IMR-90 (cell line): ENCODE measurements at regions not wholly inside any gene's neighbourhood (a gene's known extent, or its start where the extent isn't known, plus 50 kb on each side); places are given as distances from the start of the nearest gene placed in this dataset.

Experiments
- ATAC-seq: fragments of 200-7000 bp; cut with Tn5 transposase; 2 replicates; pipeline ENCODE4 v1.9.1; 2020; ENCODE audit warnings: low read depth, mild to moderate bottlenecking, moderate library complexity
- BruUV-seq: library from RNA; stranded (reverse); fragments of 400-500 nt; replicated peaks from 2 replicates; lab custom pipeline; 2021; lab: Mats Ljungman, UMichigan
- CTCF ChIA-PET: fragments of 300-600 bp; formaldehyde crosslinking; extraction: SDS; loops from one replicate; lab custom pipeline; 2021; ENCODE audit warnings: antibody characterized with exemption; lab: Yijun Ruan, JAX
- POLR2A ChIA-PET: fragments of 300-600 bp; sonication (Branson Sonifier 250); formaldehyde crosslinking; loops from one replicate; lab custom pipeline; 2022; ENCODE audit warnings: antibody characterized with exemption; ENCODE audit not compliant: unreplicated experiment; lab: Charles Lee
- DNase-seq: peaks from one replicate; pipeline ENCODE4 v3.0.0; 2013
- H2AFZ ChIP-seq: replicated peaks from 2 replicates; pipeline ENCODE3; 2013; ENCODE audit warnings: low read length, mild to moderate bottlenecking; ENCODE audit not compliant: poor library complexity
- H2AK5ac ChIP-seq: 2 replicates; pipeline ENCODE4 v1.6.1; 2013; ENCODE audit warnings: low read depth, low read length, inconsistent platforms
- H2AK9ac ChIP-seq: replicated peaks from 2 replicates; pipeline ENCODE3; 2013; ENCODE audit warnings: mild to moderate bottlenecking, low read depth, low read length, moderate library complexity; ENCODE audit not compliant: poor library complexity
- H2BK120ac ChIP-seq: 2 replicates; pipeline ENCODE4 v1.6.1; 2013; ENCODE audit warnings: low read depth, low read length, inconsistent platforms
- H2BK15ac ChIP-seq: 3 replicates; pipeline ENCODE4 v1.6.1; 2013; ENCODE audit warnings: low read depth, low read length, inconsistent platforms
- H2BK20ac ChIP-seq: 2 replicates; pipeline ENCODE4 v1.6.1; 2013; ENCODE audit warnings: low read depth, mild to moderate bottlenecking, inconsistent platforms, low read length, moderate library complexity
- H2BK5ac ChIP-seq: 2 replicates; pipeline ENCODE4 v1.6.1; 2013; ENCODE audit warnings: mild to moderate bottlenecking, low read depth, low read length, inconsistent platforms; ENCODE audit not compliant: poor library complexity, severe bottlenecking
- H3K14ac ChIP-seq: replicated peaks from 2 replicates; pipeline ENCODE4 v1.6.1; 2013; ENCODE audit warnings: low read depth, low read length, inconsistent platforms
- H3K18ac ChIP-seq: 2 replicates; pipeline ENCODE4 v1.6.1; 2013; ENCODE audit warnings: low read depth, low read length, control low read depth
- H3K23ac ChIP-seq: 2 replicates; pipeline ENCODE4 v1.6.1; 2013; ENCODE audit warnings: low read depth, low read length, inconsistent platforms
- H3K27ac ChIP-seq: 2 replicates; pipeline ENCODE4 v1.5.1; 2013; ENCODE audit warnings: mild to moderate bottlenecking, control low read depth, low read length; ENCODE audit not compliant: insufficient read depth
- H3K27me3 ChIP-seq: 2 replicates; pipeline ENCODE4 v1.6.1; 2013; ENCODE audit warnings: low read length; ENCODE audit not compliant: control insufficient read depth, insufficient read depth
- H3K36me3 ChIP-seq: 2 replicates; pipeline ENCODE4 v1.6.1; 2013; ENCODE audit warnings: low read length, mixed read lengths; ENCODE audit not compliant: control insufficient read depth, insufficient read depth
- H3K4ac ChIP-seq: 2 replicates; pipeline ENCODE4 v1.6.1; 2013; ENCODE audit warnings: low read depth, low read length, inconsistent platforms
- H3K4me1 ChIP-seq: 2 replicates; pipeline ENCODE4 v1.6.1; 2013; ENCODE audit warnings: low read length, mixed read lengths; ENCODE audit not compliant: control insufficient read depth, insufficient read depth
- H3K4me2 ChIP-seq: 2 replicates; pipeline ENCODE4 v1.6.1; 2013; ENCODE audit warnings: low read depth, mild to moderate bottlenecking, control low read depth, low read length, moderate library complexity
- H3K4me3 ChIP-seq: 2 replicates; pipeline ENCODE4 v1.5.1; 2013; ENCODE audit warnings: low read depth, mild to moderate bottlenecking, control low read depth, low read length, moderate library complexity; ENCODE audit not compliant: insufficient read depth
- H3K56ac ChIP-seq: 2 replicates; pipeline ENCODE4 v1.6.1; 2013; ENCODE audit warnings: low read length, inconsistent platforms; ENCODE audit not compliant: insufficient read depth; ENCODE audit errors: extremely low read depth
- H3K79me1 ChIP-seq, 2 experiments: 2 replicates each; pipeline ENCODE4 v1.6.1; 2013; ENCODE audit warnings: low read length in 2 of 2, inconsistent platforms in 1 of 2, low read depth in 1 of 2
- H3K9ac ChIP-seq: 2 replicates; pipeline ENCODE4 v1.6.1; 2013; ENCODE audit warnings: low read depth, low read length, control low read depth
- H3K9me1 ChIP-seq: 2 replicates; pipeline ENCODE4 v1.6.1; 2013; ENCODE audit warnings: low read length, inconsistent platforms; ENCODE audit not compliant: insufficient read depth
- H3K9me3 ChIP-seq: 2 replicates; pipeline ENCODE4 v1.6.1; 2013; ENCODE audit warnings: low read length; ENCODE audit not compliant: control insufficient read depth, insufficient read depth
- H4K20me1 ChIP-seq: 2 replicates; pipeline ENCODE4 v1.6.1; 2013; ENCODE audit warnings: low read length, inconsistent platforms; ENCODE audit not compliant: insufficient read depth
- H4K5ac ChIP-seq: 2 replicates; pipeline ENCODE4 v1.6.1; 2013; ENCODE audit warnings: mild to moderate bottlenecking, low read depth, low read length, control low read depth
- H4K8ac ChIP-seq, 2 experiments: 2 replicates each; pipeline ENCODE4 v1.6.1; 2013; ENCODE audit warnings: low read depth in 2 of 2, low read length in 2 of 2, control low read depth in 1 of 2, inconsistent platforms in 1 of 2
- H4K91ac ChIP-seq: 2 replicates; pipeline ENCODE4 v1.6.1; 2013; ENCODE audit warnings: low read depth, low read length, inconsistent platforms; ENCODE audit not compliant: insufficient read depth
- CEBPB ChIP-seq: IDR thresholded peaks from 2 replicates; pipeline ENCODE4 v1.6.1; 2012; ENCODE audit warnings: low read depth, low read length, improper control_type of control experiment
- MAFK ChIP-seq: IDR thresholded peaks from 2 replicates; pipeline ENCODE4 v1.6.1; 2012; ENCODE audit warnings: low read depth, low read length, improper control_type of control experiment
- WGBS, 2 experiments: methylation state at CpG; one replicate each; pipeline versions ENCODE4 v1.1.5 to v1.1.7; 2013; ENCODE audit warnings: missing lambda C conversion rate in 2 of 2; ENCODE audit not compliant: insufficient read length in 1 of 2; ENCODE audit errors: extremely low coverage in 2 of 2; 5-methylcytosine and 5-hydroxymethylcytosine counted together
- dilution Hi-C: fragments of 300-500 bp; cut with HindIII; formaldehyde crosslinking; loops from one replicate; pipeline ENCODE4 v1.14.3; 2018; ENCODE audit warnings: low sequenced_read_pairs; ENCODE audit not compliant: unreplicated experiment
- in situ Hi-C: fragments of 300-500 bp; cut with MboI; formaldehyde crosslinking; loops from 3 replicates; pipeline ENCODE4 v1.14.3; 2019; ENCODE audit warnings: low sequenced_read_pairs, inconsistent platforms, mixed read lengths
- intact Hi-C: fragments of 100-400 bp; cut with micrococcal nuclease; formaldehyde crosslinking; loops from 2 replicates; pipeline ENCODE4 v1.10.0; 2022

DNA sequence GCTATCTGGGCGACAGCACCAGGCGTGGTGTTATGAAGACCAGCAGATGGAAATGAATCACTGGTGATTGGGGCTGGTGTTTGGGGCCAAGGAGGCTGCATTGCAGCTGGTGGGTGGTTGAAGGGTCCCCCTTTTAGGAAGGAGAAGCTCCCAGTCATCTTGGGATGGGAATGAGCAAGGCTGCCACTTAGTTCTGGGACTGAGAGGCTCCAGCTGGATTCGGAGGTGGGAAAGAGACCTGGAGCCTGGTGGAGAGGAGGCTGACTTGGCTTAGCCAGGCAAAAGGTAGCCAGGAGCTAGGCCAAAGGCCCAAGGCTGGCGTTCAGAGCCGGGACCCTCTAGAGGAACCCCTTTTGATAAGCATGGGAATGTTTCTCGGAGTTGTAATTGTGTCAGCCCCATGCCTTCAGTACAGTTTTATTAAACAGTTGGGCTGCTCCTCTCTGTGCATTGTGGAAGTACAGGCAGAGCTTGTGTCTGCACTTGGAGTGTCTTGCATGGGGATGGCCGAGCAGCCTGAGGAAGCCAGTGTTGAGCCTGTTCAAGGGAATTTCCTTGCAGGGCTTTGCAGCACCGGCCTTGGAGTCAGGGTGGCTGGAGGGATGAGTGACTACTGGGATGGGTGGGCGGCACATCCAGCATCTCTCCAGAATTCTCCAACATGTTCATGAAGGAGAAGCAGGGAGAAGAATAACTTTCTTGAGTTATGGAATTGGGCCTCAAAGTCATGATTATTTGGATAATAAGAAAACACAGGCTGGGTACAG lies 234.9 kb downstream of the BAMBI start:
- Histone ChIP-seq H4K91ac (peak overlapping the region; percentile 46), H3K9me1 (peaks cover 4% of the 10 kb centered on the region), H4K5ac (no peak overlapping the region), H3K14ac (peak overlapping the region; percentile 59), H2AK9ac (no peak overlapping the region), H4K8ac (no peak overlapping the region; a peak in 1 of 4 replicates), H3K36me3 (no peaks in the 10 kb centered on the region), H2BK20ac (peak overlapping the region; percentile 27; the same call in 1 of the 2 replicates), H2AFZ (peak overlapping the region; percentile 12), H3K27me3 (no peaks in the 10 kb centered on the region), H3K4me3 (no peak overlapping the region), H3K79me1 (no peaks in the 10 kb centered on the region), H3K4me2 (no peak overlapping the region), H3K4ac (peak overlapping the region; percentile 57), H3K9me3 (no peaks in the 10 kb centered on the region), H2BK15ac (peak overlapping the region; percentile 79; the same call in 2 of the 3 replicates), H3K18ac (no peak overlapping the region), H2BK120ac (peak overlapping the region; percentile 84), H3K27ac (peak overlapping the region; percentile 34; the same call in 1 of the 2 replicates), H2BK5ac (no peak overlapping the region), H4K20me1 (no peaks in the 10 kb centered on the region), H3K9ac (no peak overlapping the region), H3K4me1 (peaks cover 5% of the 10 kb centered on the region), H3K23ac (no peak overlapping the region), H2AK5ac (peak overlapping the region; percentile 52; the same call in 1 of the 2 replicates), H3K56ac (no peak overlapping the region)
- CTCF ChIA-PET, result no interaction called here
- DNase-seq (no peak), ATAC-seq (no peak)
- in situ Hi-C loops (no loop called here), dilution Hi-C loops (no loop called here), intact Hi-C loops (no loop called here)
- POLR2A ChIA-PET, result no interaction called here
- TF ChIP-seq MAFK, result no peak
- TF ChIP-seq CEBPB, result no peak
- WGBS, 2 experiments, result 92% methylated on average over 5 of the region's 9 CpGs; no CpG with 5 or more reads in 1 of the 2 experiments
- BruUV-seq, result no TSS peak
